ENCODE measurements at regions not wholly inside any gene's neighbourhood (a gene's known extent, or its start where the extent isn't known, plus 50 kb on each side); places are given as distances from the start of the nearest gene placed in this dataset.

- Mint-ChIP-seq H3K36me3 (ENCODE audit: insufficient read depth, unreplicated experiment) (no peaks in the 10 kb centered on the region), H3K27me3 (ENCODE audit: unreplicated experiment) (no peaks in the 10 kb centered on the region), H3K9me3 (ENCODE audit: low read depth, unreplicated experiment) (no peaks in the 10 kb centered on the region), H3K4me1 (ENCODE audit: low read depth, unreplicated experiment) (peaks cover 30% of the 10 kb centered on the region), H3K27ac (ENCODE audit: unreplicated experiment) (no peak overlapping the region), H3K4me3 (ENCODE audit: low read depth, unreplicated experiment) (no peak overlapping the region)
- DNase-seq: no peak
- CTCF ChIA-PET: interaction anchor here (1.3 kb wide), 1 partner anchor 41 kb away, joined by 9 read pairs; no protein-coding TSS in a partner anchor
- intact Hi-C loops (cut with micrococcal nuclease; ENCODE audit: unreplicated experiment): loop anchor here (10.0 kb wide), 1 partner anchor 65 kb away; no protein-coding TSS in a partner anchor
- no peak for TF ChIP-seq CTCF (IDR thresholded peaks at IDR 0.05; ENCODE audit: unreplicated experiment)
- BruUV-seq (replicated peaks): no TSS peak
Observed at GRCh38 chr13:40149611-40150274, 494.3 kb downstream of the COG6 start.

- intact Hi-C loops (cut with micrococcal nuclease; ENCODE audit: unreplicated experiment): no loop called here
- Mint-ChIP-seq H3K4me3 (ENCODE audit: low read depth, unreplicated experiment) (no peak overlapping the region), H3K9me3 (ENCODE audit: low read depth, unreplicated experiment) (no peaks in the 10 kb centered on the region), H3K36me3 (ENCODE audit: insufficient read depth, unreplicated experiment) (no peaks in the 10 kb centered on the region), H3K4me1 (ENCODE audit: low read depth, unreplicated experiment) (peaks cover 33% of the 10 kb centered on the region), H3K27me3 (ENCODE audit: unreplicated experiment) (no peaks in the 10 kb centered on the region), H3K27ac (ENCODE audit: unreplicated experiment) (peak overlapping the region; percentile 30)
- no peak for TF ChIP-seq CTCF (IDR thresholded peaks at IDR 0.05; ENCODE audit: unreplicated experiment)
- no peak for DNase-seq
- BruUV-seq (replicated peaks): no TSS peak
- CTCF ChIA-PET: no interaction called here
Observed at GRCh38 chr13:40151673-40152072, 496.2 kb downstream of the COG6 start.

- TF ChIP-seq CTCF (IDR thresholded peaks at IDR 0.05; ENCODE audit: unreplicated experiment): no peak
- CTCF ChIA-PET: no interaction called here
- BruUV-seq (replicated peaks): no TSS peak
- Mint-ChIP-seq H3K27ac (ENCODE audit: unreplicated experiment) (peak overlapping the region; percentile 30), H3K4me3 (ENCODE audit: low read depth, unreplicated experiment) (no peak overlapping the region), H3K27me3 (ENCODE audit: unreplicated experiment) (no peaks in the 10 kb centered on the region), H3K4me1 (ENCODE audit: low read depth, unreplicated experiment) (peaks cover 31% of the 10 kb centered on the region), H3K9me3 (ENCODE audit: low read depth, unreplicated experiment) (no peaks in the 10 kb centered on the region), H3K36me3 (ENCODE audit: insufficient read depth, unreplicated experiment) (no peaks in the 10 kb centered on the region)
- intact Hi-C loops (cut with micrococcal nuclease; ENCODE audit: unreplicated experiment): no loop called here
- peak; percentile 53 for DNase-seq
Observed at GRCh38 chr13:40152145-40152544, 496.7 kb downstream of the COG6 start.

GRCh38 chr13:40152922-40153321, 497.5 kb downstream of the COG6 start:
- intact Hi-C loops (cut with micrococcal nuclease; ENCODE audit: unreplicated experiment): no loop called here
- CTCF ChIA-PET: no interaction called here
- Mint-ChIP-seq H3K27ac (ENCODE audit: unreplicated experiment) (no peak overlapping the region), H3K9me3 (ENCODE audit: low read depth, unreplicated experiment) (no peaks in the 10 kb centered on the region), H3K4me1 (ENCODE audit: low read depth, unreplicated experiment) (peaks cover 31% of the 10 kb centered on the region), H3K36me3 (ENCODE audit: insufficient read depth, unreplicated experiment) (no peaks in the 10 kb centered on the region), H3K27me3 (ENCODE audit: unreplicated experiment) (no peaks in the 10 kb centered on the region), H3K4me3 (ENCODE audit: low read depth, unreplicated experiment) (no peak overlapping the region)
- TF ChIP-seq CTCF (IDR thresholded peaks at IDR 0.05; ENCODE audit: unreplicated experiment): no peak
- BruUV-seq (replicated peaks): no TSS peak
- no peak for DNase-seq

Measured in Calu3 (cell line).